GM19395 (cell line): ENCODE measurements at regions not wholly inside any gene's neighbourhood (a gene's known extent, or its start where the extent isn't known, plus 50 kb on each side); places are given as distances from the start of the nearest gene placed in this dataset.
"Not testable (repeated sequence)": the region's sequence is repeated elsewhere in the genome, so short reads cannot be mapped to it uniquely, and the experiment has no call there.

ENCODE experiments used
- ATAC-seq: cut with Tn5 transposase; IDR thresholded peaks from one replicate; pipeline ENCODE4 v1.9.1; 2021; ENCODE audit warnings: mild to moderate bottlenecking, moderate library complexity; ENCODE audit not compliant: unreplicated experiment

DNA sequence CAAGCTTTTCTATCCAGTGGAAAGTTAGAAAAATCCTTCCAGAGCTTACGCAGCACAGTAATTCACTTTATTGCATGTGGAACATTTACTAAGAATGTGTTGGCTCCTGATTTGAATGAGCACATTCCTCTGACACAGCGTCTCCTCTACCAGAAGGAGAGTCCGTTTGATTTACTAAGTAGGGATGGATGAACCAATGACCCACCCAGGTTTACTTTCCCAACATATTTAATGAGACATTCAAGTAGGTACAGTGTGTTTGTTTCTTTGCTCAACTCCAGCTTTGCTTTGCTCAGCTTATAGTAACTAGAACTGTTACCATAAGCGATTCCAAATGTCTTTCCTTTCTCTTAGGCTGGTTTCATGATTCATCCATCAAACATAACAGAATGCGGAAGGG, 161.7 kb downstream of the SMARCA1 start:
- no peak for ATAC-seq

DNA sequence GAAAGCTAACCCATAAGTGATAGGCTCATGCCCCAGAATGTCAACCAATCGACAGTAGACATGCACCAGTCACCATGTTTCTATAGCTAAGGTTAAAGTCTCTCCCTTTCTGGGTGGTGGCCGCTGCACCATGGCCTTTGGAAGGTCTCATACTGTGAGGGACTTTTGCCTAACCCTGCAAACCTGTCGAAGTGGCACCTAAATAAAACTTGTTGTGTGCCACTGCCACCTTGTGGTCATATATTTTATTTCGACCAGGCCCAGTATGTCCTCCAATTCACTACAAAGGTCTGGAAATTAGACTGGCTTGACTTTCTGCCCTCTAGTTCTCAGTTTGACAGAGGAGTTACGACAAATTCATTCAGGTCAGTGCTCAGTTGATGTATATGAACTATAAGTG, 163.1 kb downstream of the SMARCA1 start:
- ATAC-seq, result peak; percentile 99

DNA sequence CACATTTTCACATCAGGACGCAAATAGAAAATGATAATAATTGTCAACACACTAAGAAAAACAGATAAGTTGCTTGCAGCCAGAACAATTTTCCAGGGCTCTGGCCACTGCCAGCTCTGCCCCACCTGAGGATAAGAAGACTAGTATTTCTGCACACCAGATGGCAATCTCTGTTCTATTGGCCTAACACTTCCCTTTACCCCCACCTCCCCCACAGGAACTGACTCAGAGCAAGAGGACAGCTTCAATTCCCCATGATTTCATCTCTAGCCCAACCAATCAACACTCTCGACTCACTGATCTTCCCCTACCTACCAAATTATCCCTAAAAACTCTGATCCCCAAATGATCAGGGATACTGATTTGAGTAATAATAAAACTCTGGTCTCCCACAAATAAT, 164.0 kb downstream of the SMARCA1 start:
- no peak for ATAC-seq

DNA sequence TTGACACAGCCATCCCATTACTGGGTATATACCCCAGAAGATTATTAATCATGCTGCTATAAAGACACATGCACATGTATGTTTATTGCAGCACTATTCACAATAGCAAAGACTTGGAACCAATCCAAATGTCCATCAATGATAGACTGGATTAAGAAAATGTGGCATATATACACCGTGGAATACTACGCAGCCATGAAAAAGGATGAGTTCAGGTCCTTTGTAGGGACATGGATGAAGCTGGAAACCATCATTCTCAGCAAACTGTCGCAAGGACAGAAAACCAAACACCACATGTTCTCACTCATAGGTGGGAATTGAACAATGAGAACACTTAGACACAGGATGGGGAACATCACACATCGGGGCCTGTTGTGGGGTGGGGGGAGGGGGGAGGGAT, 165.9 kb downstream of the SMARCA1 start:
- not testable (repeated sequence) for ATAC-seq

DNA sequence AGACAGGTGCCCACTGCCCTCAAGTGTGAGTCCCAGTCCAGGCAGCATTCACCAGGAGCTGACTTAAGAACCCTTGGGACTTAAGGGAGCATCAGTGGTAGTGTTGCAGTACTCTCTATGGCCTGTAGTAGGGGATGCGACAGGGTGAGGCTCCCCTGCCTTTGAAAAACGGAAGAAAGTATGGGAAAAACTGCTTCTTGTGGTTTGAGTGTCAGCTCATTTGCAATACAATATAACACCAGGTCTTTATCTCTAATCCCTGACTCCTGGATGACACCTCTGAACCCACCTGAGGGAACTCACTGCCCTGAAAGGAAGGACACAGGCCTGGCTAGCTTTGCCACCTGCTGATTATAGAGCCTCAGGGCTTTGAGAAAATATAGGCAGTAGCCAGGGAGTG, 176.0 kb downstream of the SMARCA1 start:
- peak; percentile 70 for ATAC-seq

DNA sequence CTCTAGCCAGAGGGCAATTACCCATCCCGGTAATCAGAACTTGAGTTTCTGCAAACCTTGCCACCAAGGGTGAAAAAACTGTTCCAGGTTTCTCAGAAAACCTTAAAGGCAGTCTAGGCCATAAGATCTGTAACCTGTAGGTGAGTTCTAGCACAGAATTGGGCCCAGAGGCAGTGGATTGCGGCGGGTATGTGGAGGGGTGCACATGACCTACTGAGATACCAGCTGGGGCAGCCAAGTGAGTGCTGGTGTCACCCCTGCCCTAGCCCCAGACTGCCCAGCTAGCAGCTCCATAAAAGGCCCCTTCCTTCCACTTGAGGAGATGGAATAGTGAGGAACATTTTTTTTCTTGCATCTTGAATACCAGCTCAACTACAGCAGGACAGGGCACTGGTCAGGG, 176.7 kb downstream of the SMARCA1 start:
- ATAC-seq, result no peak

DNA sequence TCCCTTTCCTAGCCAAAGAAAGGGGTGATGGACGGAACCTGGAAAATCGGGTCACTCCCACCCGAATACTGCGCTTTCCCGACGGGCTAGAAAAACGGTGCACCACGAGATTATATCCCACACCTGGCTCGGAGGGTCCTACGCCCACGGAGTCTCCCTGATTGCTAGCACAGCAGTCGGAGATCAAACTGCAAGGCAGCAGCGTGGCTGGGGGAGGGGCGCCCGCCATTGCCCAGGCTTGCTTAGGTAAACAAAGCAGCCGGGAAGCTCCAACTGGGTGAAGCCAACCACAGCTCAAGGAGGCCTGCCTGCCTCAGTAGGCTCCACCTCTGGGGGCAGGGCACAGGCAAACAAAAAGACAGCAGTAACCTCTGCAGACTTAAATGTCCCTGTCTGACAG, 186.0 kb downstream of the SMARCA1 start:
- not testable (repeated sequence) for ATAC-seq

DNA sequence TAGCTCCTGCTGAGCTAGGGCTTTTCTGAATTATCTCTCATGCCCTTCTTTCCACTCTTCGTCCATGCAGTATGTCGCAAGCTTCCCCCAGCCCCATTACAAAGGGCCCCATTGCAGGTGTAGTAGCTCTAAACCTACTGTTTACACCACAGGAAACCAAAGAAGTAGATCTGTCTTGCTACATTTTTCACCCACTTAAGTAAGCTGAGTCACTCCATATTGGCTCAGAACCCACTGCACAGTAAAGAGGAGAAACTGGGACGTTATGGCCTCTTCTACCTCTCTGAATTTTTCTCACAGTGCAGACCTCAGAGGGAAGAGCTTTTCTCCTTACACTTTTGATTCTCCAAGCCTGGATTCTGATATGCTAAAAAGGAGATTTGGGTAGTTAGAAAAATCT, 200.2 kb downstream of the SMARCA1 start:
- ATAC-seq, result no peak

DNA sequence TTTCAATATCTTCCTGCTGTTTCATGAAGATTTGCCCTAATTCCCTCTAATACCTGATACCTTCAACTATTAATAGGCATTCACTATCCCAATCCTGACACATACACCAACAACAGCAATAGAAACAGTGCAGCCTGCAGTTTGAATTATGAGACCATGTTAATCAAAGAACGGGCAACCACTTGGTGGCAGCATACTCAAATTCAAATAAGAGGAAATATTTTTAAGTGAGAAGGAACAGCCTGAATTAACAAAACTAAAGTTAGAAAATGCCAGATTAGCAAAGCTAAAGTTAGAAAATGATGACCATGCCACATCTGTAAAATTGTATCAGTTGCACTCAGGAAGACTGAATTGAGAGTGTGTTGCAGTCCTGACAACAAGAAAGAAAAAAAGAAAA, 204.9 kb downstream of the SMARCA1 start:
- ATAC-seq, result no peak

DNA sequence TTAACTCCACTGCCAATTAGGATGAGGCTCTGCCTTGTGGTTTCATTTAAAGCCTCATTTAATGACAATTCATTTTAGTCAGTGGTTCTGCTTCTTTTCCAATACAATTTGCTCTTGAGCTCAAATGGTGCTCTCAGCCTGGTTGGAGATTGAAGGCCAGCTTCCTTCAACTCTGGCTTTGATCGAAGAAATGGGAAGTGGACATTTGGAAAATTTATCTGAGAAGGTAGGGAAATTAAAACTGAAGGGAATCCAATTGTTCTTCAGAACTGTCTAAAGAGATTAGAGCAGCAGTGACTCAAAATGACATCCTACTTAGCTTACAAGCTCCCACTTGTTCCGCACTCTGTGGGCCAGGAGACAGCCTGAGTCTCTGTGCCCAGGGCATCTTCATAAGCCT, 206.8 kb downstream of the SMARCA1 start:
- no peak for ATAC-seq

DNA sequence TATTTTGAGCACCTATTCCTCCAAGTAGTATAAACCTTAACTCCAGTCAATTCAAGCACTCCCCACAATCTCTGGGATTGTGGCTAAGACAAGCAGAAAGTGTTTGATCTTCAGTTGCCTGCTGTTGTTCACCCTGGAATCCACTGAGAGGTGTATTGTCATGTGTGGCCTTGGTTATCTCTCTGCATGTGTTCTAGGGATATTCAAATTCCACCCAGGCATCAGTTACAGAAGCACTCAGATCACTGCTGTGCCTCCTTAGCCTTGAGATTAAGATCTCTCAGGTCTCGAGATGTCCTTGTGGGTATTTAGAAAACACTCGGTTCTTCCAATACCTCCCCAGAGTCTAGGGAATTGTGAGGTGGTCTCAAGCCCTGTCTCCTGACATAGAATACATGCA, 213.3 kb downstream of the SMARCA1 start:
- no peak for ATAC-seq

DNA sequence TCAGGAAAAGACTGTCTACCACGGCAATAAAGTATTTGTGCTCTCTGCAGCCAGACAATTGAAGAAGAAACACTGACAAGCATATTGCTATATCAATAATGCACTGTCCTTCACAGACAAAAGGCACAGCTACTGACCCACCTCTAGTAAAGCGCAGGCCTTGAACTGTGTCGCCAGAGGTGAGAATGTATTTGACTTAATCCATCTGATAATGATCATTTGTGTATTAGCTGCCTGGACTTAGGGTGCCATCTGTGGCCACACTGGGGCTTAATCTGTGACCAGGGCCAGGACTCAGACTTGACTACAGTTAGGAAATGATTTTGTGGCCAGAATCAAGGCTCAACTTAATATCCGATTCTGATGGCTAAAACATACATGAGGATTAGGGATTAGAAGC, 260.4 kb downstream of the SMARCA1 start:
- ATAC-seq, result no peak

DNA sequence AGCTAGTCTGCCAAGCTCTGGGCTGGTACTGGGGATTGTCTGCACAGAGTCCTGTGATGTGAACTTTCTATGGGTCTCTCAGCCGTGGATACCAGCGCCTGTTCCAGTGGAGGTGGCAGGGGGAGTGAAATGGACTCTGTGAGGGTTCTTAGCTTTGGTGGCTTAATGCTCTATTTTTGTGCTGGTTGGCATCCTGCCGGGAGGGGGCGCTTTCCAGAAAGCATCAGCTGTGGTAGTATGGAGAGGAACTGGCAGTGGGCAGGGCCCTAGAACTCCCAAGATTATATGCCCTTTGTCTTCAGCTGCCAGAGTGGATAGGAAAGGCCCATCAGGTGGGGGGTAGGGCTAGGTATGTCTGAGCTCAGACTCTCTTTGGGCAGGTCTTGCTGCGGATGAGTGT, 267.8 kb downstream of the SMARCA1 start:
- not testable (repeated sequence) for ATAC-seq

DNA sequence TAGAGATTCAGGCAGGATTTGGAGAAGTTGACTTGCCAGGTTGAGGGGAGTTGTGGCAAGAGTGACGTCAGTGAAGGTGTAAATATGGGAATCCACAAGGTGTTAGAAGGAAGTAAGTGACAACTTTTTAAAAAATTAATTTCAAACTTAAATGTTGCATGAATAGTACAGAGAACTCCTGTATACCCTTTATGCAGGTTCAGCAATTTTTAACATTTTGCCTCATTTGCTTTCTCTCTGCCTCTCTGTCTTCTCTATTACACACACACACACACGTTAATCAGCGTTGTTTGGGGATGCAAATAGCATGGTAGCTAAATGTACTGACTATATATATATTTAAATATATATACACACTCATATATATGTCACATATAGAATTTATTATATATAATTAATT, 273.7 kb downstream of the SMARCA1 start:
- no peak for ATAC-seq

DNA sequence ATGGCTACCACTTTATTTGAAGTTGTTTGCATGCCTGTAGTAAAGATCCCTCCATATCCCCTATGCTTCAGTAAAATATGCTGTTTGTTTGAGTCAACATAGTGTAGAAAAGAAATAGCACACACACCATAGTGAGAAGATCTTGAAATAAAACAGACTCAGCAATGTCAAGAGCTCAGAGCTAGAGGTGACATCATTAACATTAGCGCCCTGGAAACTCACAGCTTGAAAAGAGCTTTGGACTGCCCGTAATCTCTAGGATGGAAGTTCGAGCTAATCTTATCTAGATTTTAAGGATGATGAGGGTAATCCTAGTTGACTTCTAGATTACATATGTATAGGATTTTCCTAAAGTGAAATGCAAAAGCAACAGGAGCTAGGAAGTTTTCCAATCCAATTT, 275.6 kb downstream of the SMARCA1 start:
- ATAC-seq, result no peak

DNA sequence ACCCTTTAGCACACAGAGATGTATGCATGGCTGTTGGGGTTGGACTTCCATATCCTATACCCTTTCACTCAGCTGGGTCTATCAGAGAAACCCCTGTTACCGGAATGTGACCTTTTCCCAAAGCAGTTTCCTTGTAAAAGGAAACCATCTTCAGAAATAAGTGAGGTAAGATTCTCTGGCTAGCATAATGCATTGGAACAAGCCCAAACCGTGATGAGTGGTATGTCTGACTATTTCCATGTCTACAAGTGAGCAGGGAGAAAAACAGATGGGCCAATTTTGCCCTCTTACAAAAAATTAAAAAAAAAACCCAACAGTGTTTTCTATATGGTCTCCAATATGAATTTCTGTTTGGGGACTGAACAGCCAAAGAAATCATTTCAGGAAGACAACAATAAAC, 283.9 kb downstream of the SMARCA1 start:
- ATAC-seq, result no peak

DNA sequence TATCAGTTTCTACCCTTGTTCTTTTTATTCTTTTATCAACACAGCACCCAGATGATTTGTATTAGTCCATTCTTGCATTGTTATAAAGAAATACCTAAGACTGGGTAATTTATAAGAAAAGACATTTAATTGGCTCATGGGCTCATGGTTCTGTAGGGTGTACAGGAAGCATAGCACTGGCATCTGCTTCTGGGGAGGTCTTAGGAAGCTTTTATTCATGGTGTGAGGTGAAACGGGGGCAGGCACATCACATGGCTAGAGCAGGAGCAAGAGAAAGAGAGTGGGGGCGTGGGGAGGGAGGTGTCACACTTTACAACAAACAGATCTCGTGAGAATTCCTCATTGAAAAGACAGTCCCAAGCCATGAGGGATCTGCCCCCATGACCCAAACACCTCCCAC, 285.3 kb downstream of the SMARCA1 start:
- no peak for ATAC-seq

DNA sequence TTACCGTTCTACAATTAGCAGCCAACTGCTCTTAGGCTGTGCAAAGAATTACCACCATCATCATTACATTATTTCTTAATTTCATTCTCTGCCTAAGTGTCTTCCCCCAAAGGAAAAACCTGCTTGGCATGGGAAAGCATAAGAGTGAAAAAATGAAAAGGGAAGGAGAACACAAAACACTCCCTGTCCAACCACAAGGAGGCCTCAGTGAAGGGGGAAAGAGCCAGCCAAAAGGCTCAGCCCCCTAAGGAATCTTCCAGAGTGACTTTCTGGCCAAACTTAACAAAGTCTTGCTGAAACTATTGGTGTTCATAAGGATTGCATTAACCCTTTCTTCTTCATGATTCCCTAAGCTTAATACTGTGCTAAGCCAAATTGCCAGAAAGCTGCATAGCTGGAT, 287.4 kb downstream of the SMARCA1 start:
- ATAC-seq, result no peak

DNA sequence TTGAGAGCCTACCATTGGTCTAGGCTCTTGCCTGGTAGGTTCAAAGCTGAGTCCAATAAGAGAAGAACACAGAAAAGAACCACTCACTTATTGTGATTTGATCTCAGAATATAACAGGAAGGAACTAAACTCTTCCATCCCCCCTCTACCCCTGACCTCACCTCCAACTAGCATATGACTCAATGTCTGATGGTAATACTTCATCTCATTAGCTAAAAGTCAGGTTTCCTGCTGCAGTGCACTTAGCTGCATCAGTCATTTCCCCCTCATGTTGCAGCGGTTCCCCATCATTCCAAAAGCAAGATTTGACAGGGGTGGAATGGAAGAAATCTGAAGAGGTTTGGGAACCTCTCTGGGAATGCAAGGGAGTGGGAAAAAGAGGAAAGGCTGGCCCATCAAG, 289.5 kb downstream of the SMARCA1 start:
- no peak for ATAC-seq

DNA sequence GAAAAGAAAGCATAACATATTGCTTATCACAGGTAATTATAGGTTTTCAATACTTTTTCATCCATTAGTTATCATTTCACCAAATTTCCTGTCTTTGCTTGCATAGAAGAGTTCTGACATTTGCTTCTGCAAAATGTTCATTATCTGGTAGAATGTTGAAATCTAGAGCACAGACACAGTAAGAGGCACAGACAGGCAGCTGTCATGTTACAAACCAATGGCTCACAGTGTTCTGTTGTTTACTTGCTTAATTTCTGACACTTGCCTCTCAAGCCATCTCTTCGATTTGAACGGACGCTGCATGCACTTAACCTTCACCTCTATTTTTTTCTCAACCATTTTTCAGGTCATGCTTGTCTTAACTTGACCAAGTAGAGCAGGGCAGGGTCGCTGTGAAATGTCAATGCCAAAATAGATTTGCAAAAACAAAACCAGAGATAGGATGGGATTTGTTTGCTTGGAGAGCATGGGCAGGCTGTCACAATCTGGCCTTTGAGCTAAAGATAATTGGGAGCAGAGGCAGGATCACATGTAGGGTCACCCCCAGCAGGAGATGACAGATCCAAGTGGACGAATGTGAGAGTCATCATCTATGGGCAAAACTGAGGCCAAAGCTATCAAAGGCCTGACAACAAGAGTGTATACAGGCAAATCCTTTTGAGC, 292.3 kb downstream of the SMARCA1 start:
- no peak for ATAC-seq

DNA sequence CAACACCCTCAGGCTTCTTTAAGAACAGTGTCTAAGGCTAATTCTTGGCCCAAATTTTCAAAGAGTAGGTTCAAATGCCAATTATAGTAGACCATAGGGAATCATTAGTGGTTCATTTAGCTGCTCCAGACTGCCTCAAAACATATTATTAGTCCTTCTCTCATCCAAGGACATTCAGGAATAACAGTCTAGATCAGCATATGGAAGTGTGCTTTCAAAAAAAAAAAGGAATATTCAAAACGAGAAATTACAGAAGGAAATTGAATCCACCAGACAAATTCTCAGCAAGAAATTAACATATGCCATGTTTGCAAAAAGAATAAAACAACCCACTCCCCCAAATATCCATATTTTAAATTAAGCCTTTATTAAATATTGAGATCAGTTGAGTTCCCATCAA, 293.1 kb downstream of the SMARCA1 start:
- no peak for ATAC-seq

DNA sequence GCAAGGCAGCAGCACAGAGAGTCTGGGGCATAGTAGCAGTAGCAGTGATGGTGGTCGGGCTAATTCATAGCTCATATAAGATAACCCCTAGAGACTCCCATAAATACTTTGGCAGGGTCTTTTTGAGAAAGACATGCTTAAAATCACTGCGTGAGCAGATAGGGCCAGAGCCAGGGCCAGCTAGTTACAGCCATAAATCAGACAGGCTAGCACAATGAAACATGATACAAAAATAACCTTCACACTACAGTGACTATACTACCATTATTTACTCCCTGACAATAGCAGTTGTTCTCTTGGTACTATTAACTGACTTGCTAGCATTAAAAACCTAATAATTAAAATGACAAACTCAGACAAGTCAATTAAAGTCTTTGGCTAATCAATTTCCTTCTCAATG, 295.9 kb downstream of the SMARCA1 start:
- no peak for ATAC-seq

DNA sequence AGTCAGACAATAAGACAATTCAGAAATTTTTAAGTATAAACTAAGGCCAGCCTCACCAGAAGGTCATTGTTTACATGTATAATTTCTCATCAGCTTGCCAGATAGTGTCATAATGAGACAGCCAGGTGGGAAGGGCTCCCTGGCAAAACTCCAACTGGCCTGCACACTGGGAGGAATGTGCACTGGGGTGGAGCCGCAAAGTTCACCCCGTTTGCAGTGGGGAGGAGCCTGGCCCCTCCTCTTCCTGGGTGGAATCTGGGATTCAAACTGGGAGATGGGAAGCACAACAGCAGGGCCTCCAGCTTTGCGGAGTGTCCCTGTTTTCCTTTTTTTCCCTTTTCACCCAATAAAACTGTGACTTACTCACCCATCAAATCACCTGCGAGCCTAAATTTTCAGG, 329.9 kb downstream of the SMARCA1 start:
- no peak for ATAC-seq

DNA sequence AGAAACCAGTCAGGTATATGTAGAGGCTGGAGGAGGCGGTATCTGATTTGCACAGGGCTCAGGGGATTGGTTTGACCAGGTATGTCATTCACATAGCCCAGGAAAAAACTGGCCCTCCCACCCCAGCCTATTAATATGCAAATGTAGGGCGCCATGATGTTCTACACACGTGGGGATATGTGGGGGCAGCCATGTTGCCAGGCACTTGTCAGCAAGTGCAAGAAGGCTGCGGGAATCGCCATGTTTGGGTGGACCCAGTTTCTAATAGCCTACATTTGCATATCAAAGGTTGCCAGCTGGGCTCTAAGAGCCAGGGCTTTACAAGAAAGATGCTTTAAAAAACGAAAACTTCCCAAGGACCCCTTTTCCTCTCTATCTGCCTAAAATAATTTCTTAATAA, 335.1 kb downstream of the SMARCA1 start:
- no peak for ATAC-seq
